GM21447 (cell line): ENCODE measurements at regions not wholly inside any gene's neighbourhood (a gene's known extent, or its start where the extent isn't known, plus 50 kb on each side); places are given as distances from the start of the nearest gene placed in this dataset.
A peak's percentile ranks its signal among the peaks of the same experiment; 100 is the strongest.

ENCODE experiments used
- ATAC-seq: cut with Tn5 transposase; IDR thresholded peaks from one replicate; pipeline ENCODE4 v1.9.1; 2021; ENCODE audit not compliant: unreplicated experiment

- ATAC-seq, result peak; percentile 85
Observed at GRCh38 chr2:111219285-111219684, 98.6 kb downstream of the BCL2L11 start.

- ATAC-seq, result no peak
Observed at GRCh38 chr2:111219734-111220505, 99.2 kb downstream of the BCL2L11 start.

GRCh38 chr2:111220962-111221361 is 100.2 kb downstream of the BCL2L11 start:
- no peak for ATAC-seq

- no peak for ATAC-seq
Observed at GRCh38 chr2:111221701-111222100, 101.0 kb downstream of the BCL2L11 start.

- ATAC-seq, result no peak
Observed at GRCh38 chr2:111222204-111222866, 101.6 kb downstream of the BCL2L11 start.

- ATAC-seq, result no peak
Observed at GRCh38 chr2:111225856-111226255, 105.1 kb downstream of the BCL2L11 start.

- no peak for ATAC-seq
Observed at GRCh38 chr2:111226876-111227700, 106.4 kb downstream of the BCL2L11 start.

- no peak for ATAC-seq
Observed at GRCh38 chr2:111227716-111228141, 107.0 kb downstream of the BCL2L11 start.

GRCh38 chr2:111231532-111232252 is 111.0 kb downstream of the BCL2L11 start:
- no peak for ATAC-seq

GRCh38 chr2:111235192-111236015 is 114.7 kb downstream of the BCL2L11 start:
- ATAC-seq, result no peak

GRCh38 chr2:111236025-111236424 is 115.3 kb downstream of the BCL2L11 start:
- ATAC-seq, result no peak

GRCh38 chr2:111238296-111238695 is 117.6 kb downstream of the BCL2L11 start:
- no peak for ATAC-seq

- peak; percentile 97 for ATAC-seq
Observed at GRCh38 chr2:111239107-111239506, 118.4 kb downstream of the BCL2L11 start.

- ATAC-seq, result peak; percentile 14
Observed at GRCh38 chr2:111239581-111240249, 119.0 kb downstream of the BCL2L11 start.

- ATAC-seq, result no peak
Observed at GRCh38 chr2:111243295-111243694, 122.6 kb downstream of the BCL2L11 start.

GRCh38 chr2:111244864-111245263 is 124.2 kb downstream of the BCL2L11 start:
- no peak for ATAC-seq

- ATAC-seq, result no peak
Observed at GRCh38 chr2:111246620-111247061, 125.9 kb downstream of the BCL2L11 start.

GRCh38 chr2:111247491-111247890 is 126.8 kb downstream of the BCL2L11 start:
- no peak for ATAC-seq

GRCh38 chr2:111249806-111250205 is 129.1 kb downstream of the BCL2L11 start:
- ATAC-seq, result no peak
